OCI-LY1 (cell line): ENCODE measurements at regions not wholly inside any gene's neighbourhood (a gene's known extent, or its start where the extent isn't known, plus 50 kb on each side); places are given as distances from the start of the nearest gene placed in this dataset.

ENCODE experiments used
- H2AFZ ChIP-seq: fragments of 200-600 bp; sonication (generic), shearing (Covaris generic); 2 replicates; pipeline ENCODE4 v1.6.0; 2014; ENCODE audit warnings: antibody characterized with exemption, mild to moderate bottlenecking, low read length
- H3F3A ChIP-seq: fragments of 200-600 bp; sonication (generic), shearing (Covaris generic); 2 replicates; pipeline ENCODE4 v1.6.0; 2014; ENCODE audit warnings: mild to moderate bottlenecking, antibody characterized with exemption, low read length, moderate library complexity; ENCODE audit not compliant: insufficient read depth
- H3K27ac ChIP-seq: fragments of 200-600 bp; sonication (generic); 2 replicates; pipeline ENCODE4 v1.5.1; 2014; ENCODE audit warnings: low read length, mixed run types, mild to moderate bottlenecking, low read depth; ENCODE audit not compliant: poor library complexity, severe bottlenecking
- H3K27me3 ChIP-seq: fragments of 200-600 bp; sonication (generic); 2 replicates; pipeline ENCODE4 v1.6.0; 2014; ENCODE audit warnings: antibody characterized with exemption, mild to moderate bottlenecking, low read length, moderate library complexity; ENCODE audit not compliant: insufficient read depth
- H3K36me3 ChIP-seq: fragments of 200-600 bp; sonication (generic); 2 replicates; pipeline ENCODE4 v1.6.1; 2014; ENCODE audit warnings: mild to moderate bottlenecking, antibody characterized with exemption, low read length, moderate library complexity, mixed read lengths; ENCODE audit not compliant: insufficient read depth
- H3K4me1 ChIP-seq: fragments of 200-600 bp; sonication (generic); 2 replicates; pipeline ENCODE4 v1.5.1; 2014; ENCODE audit warnings: mild to moderate bottlenecking, low read length, moderate library complexity; ENCODE audit not compliant: insufficient read depth, severe bottlenecking
- H3K4me2 ChIP-seq: fragments of 200-600 bp; sonication (generic), shearing (Covaris generic); 2 replicates; pipeline ENCODE4 v1.6.1; 2014; ENCODE audit warnings: low read length
- H3K4me3 ChIP-seq: fragments of 200-600 bp; sonication (generic); 2 replicates; pipeline ENCODE4 v1.5.1; 2014; ENCODE audit warnings: low read length, low read depth, mild to moderate bottlenecking, mixed read lengths; ENCODE audit not compliant: poor library complexity, severe bottlenecking
- H3K79me2 ChIP-seq: fragments of 200-600 bp; shearing (Covaris generic); 2 replicates; pipeline ENCODE4 v1.6.1; 2016; ENCODE audit warnings: mixed run types, low read length, mixed read lengths; ENCODE audit not compliant: insufficient read depth
- H3K9ac ChIP-seq: fragments of 200-600 bp; sonication (generic), shearing (Covaris generic); 2 replicates; pipeline ENCODE4 v1.6.1; 2014; ENCODE audit warnings: mild to moderate bottlenecking, low read length, mixed read lengths
- H3K9me2 ChIP-seq: fragments of 200-600 bp; sonication (generic), shearing (Covaris generic); 2 replicates; pipeline ENCODE4 v1.6.1; 2014; ENCODE audit warnings: low read depth, mild to moderate bottlenecking, low read length, mixed read lengths
- H3K9me3 ChIP-seq: fragments of 200-600 bp; shearing (Covaris generic); 2 replicates; pipeline ENCODE4 v1.6.1; 2014; ENCODE audit warnings: low read length, mixed read lengths
- H4K20me1 ChIP-seq: fragments of 200-600 bp; sonication (generic), shearing (Covaris generic); 2 replicates; pipeline ENCODE4 v1.6.0; 2016; ENCODE audit warnings: mild to moderate bottlenecking, low read length; ENCODE audit not compliant: insufficient read depth
- EZH2 ChIP-seq: fragments of 200-600 bp; sonication (generic), shearing (Covaris generic); IDR thresholded peaks from 2 replicates; pipeline ENCODE4 v1.8.0; 2017; ENCODE audit warnings: borderline replicate concordance, mixed run types, mild to moderate bottlenecking, antibody characterized with exemption, low read length, moderate library complexity, mixed read lengths
- TF ChIP-seq, protein P1 (sequence below): fragments of 200-600 bp; sonication (generic), shearing (Covaris generic); IDR thresholded peaks from 2 replicates; pipeline ENCODE4 v1.5.1; 2017; ENCODE audit warnings: mild to moderate bottlenecking, antibody characterized with exemption, low read length, moderate library complexity, mixed read lengths

DNA sequence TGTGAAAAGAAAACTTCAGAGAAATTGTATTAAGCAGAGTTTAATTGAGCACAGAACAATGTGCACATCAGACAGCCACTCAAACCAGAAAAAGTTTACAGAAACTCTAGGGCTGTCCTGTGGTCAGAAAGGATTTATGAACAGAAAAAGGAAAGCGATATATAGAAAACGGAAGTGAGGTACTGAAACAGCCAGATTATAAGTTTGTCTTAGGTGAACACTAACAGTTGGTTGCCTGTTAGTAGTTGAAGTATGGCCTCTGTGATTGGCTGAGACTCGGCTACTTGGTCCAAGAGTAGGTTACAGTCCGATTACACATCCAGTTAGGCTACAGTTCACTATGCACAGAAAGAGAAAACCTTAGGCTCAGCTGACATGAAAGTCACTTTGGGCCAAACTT is 1232.5 kb upstream of the RAG2 start:
- Histone ChIP-seq H3K36me3 (no peaks in the 10 kb centered on the region), H3K4me1 (no peaks in the 10 kb centered on the region), H3K9me2 (no peaks in the 10 kb centered on the region), H3K9me3 (no peaks in the 10 kb centered on the region), H4K20me1 (no peaks in the 10 kb centered on the region), H3K4me2 (no peak overlapping the region), H3K79me2 (no peaks in the 10 kb centered on the region), H3F3A (no peaks in the 10 kb centered on the region), H3K27ac (no peak overlapping the region), H3K27me3 (no peaks in the 10 kb centered on the region), H3K4me3 (no peak overlapping the region), H3K9ac (no peak overlapping the region), H2AFZ (no peak overlapping the region)
- TF ChIP-seq EZH2, result no peak
- TF ChIP-seq, protein P1, sequence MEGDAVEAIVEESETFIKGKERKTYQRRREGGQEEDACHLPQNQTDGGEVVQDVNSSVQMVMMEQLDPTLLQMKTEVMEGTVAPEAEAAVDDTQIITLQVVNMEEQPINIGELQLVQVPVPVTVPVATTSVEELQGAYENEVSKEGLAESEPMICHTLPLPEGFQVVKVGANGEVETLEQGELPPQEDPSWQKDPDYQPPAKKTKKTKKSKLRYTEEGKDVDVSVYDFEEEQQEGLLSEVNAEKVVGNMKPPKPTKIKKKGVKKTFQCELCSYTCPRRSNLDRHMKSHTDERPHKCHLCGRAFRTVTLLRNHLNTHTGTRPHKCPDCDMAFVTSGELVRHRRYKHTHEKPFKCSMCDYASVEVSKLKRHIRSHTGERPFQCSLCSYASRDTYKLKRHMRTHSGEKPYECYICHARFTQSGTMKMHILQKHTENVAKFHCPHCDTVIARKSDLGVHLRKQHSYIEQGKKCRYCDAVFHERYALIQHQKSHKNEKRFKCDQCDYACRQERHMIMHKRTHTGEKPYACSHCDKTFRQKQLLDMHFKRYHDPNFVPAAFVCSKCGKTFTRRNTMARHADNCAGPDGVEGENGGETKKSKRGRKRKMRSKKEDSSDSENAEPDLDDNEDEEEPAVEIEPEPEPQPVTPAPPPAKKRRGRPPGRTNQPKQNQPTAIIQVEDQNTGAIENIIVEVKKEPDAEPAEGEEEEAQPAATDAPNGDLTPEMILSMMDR, result no peak

DNA sequence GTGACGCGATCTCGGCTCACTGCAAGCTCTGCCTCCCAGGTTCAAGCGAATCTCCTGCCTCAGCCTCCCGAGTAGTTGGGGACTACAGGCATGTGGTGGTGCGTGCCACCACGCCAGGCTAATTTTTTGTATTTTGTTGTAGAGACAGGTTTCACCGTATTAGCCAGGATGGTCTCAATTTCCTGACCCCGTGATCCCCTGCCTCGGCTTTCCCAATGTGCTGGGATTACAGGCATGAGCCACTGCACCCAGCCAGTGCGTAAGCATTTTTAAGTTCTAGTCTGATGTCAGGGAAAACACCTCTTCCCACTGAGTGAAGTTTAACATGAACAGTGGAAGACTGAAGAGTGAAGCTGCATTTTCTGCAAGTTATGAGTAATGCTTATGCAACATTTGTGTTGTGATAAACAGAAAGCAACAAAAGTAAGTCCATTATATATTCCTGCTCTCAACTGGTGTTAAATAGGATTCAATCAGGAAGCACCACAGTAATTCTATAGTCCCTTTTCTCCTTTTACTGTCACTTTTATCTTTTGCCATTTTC is 1219.8 kb upstream of the RAG2 start:
- Histone ChIP-seq H3K4me1 (no peaks in the 10 kb centered on the region), H3K79me2 (no peaks in the 10 kb centered on the region), H3K4me3 (no peak overlapping the region), H3K9me2 (no peaks in the 10 kb centered on the region), H4K20me1 (no peaks in the 10 kb centered on the region), H3F3A (no peaks in the 10 kb centered on the region), H2AFZ (no peak overlapping the region), H3K4me2 (no peak overlapping the region), H3K27ac (no peak overlapping the region), H3K9ac (no peak overlapping the region), H3K27me3 (no peaks in the 10 kb centered on the region), H3K9me3 (no peaks in the 10 kb centered on the region), H3K36me3 (no peaks in the 10 kb centered on the region)
- TF ChIP-seq, protein P1, result no peak
- TF ChIP-seq EZH2, result no peak

DNA sequence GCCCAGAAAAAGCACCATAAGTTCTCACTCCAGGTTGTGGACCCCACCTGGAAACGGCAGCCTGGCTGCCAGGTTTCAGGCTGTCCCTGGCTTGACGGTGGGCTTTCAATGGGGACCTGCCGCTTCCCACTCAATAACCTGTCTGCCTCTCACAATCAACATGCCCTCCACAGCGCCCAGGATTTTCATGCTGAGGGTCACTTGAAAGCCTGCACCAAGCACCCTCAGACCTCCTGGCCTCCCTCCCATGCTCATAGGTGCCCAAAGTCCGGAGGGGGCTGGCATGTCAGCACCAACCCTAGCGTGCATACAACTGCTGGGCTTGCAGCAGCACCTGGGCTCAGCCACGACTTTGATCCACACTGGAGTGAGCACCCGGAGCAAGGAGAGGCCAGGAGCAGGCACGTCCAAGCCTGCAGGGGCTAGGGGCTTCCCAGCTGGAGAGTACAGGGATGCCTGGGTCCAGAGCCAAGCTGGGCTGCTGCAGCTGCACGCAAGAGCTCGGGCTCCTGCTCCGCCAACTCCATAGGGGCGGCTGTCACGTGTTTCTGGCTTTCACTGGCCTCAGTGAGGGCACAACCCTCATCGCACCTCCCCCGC is 1214.3 kb upstream of the RAG2 start:
- no peak overlapping the region for H3K4me2 ChIP-seq
- no peak overlapping the region for H2AFZ ChIP-seq
- no peaks in the 10 kb centered on the region for H4K20me1 ChIP-seq
- H3K79me2 ChIP-seq, result no peaks in the 10 kb centered on the region
- H3F3A ChIP-seq, result no peaks in the 10 kb centered on the region
- H3K4me3 ChIP-seq, result no peak overlapping the region
- no peak for TF ChIP-seq EZH2
- TF ChIP-seq, protein P1, result no peak
- no peaks in the 10 kb centered on the region for H3K27me3 ChIP-seq
- H3K9me3 ChIP-seq, result no peaks in the 10 kb centered on the region
- H3K27ac ChIP-seq, result no peak overlapping the region
- no peaks in the 10 kb centered on the region for H3K4me1 ChIP-seq
- H3K9me2 ChIP-seq, result no peaks in the 10 kb centered on the region
- no peak overlapping the region for H3K9ac ChIP-seq
- H3K36me3 ChIP-seq, result no peaks in the 10 kb centered on the region
